Activated gamma-delta T cell treated with anti-CD3 and anti-CD28 coated beads, Interleukin-2, amount 50 U/mL, for 16 hours (primary cell): ENCODE measurements at regions not wholly inside any gene's neighbourhood (a gene's known extent, or its start where the extent isn't known, plus 50 kb on each side); places are given as distances from the start of the nearest gene placed in this dataset.
"Not testable (repeated sequence)": the region's sequence is repeated elsewhere in the genome, so short reads cannot be mapped to it uniquely, and the experiment has no call there.

Source experiments
- DNase-seq: peaks from one replicate; pipeline ENCODE4 v3.0.0-alpha.2; 2020; ENCODE audit warnings: low read depth

- no peak for DNase-seq
These were observed 150.9 kb downstream of the EMP1 start for GRCh38 chr12:13347241-13348043.

- no peak for DNase-seq
These were observed 149.2 kb downstream of the EMP1 start for GRCh38 chr12:13345722-13346121.

GRCh38 chr12:13343375-13343774 lies 146.8 kb downstream of the EMP1 start:
- DNase-seq: no peak

GRCh38 chr12:13342971-13343370 lies 146.4 kb downstream of the EMP1 start:
- no peak for DNase-seq

- DNase-seq: no peak
These were observed 143.6 kb downstream of the EMP1 start for GRCh38 chr12:13340149-13340548.

- no peak for DNase-seq
These were observed 143.0 kb downstream of the EMP1 start for GRCh38 chr12:13339538-13339937.

- no peak for DNase-seq
These were observed 142.6 kb downstream of the EMP1 start for GRCh38 chr12:13339091-13339490.

GRCh38 chr12:13337791-13338190 lies 141.3 kb downstream of the EMP1 start:
- DNase-seq: no peak

GRCh38 chr12:13336216-13336615 lies 139.7 kb downstream of the EMP1 start:
- DNase-seq: no peak

- DNase-seq: no peak
These were observed 132.0 kb downstream of the EMP1 start for GRCh38 chr12:13328535-13328934.

- no peak for DNase-seq
These were observed 129.6 kb downstream of the EMP1 start for GRCh38 chr12:13326076-13326475.

- not testable (repeated sequence) for DNase-seq
These were observed 128.5 kb downstream of the EMP1 start for GRCh38 chr12:13325037-13325436.

- DNase-seq: no peak
These were observed 121.9 kb downstream of the EMP1 start for GRCh38 chr12:13318231-13319015.

- no peak for DNase-seq
These were observed 120.2 kb downstream of the EMP1 start for GRCh38 chr12:13316587-13317246.

- no peak for DNase-seq
These were observed 117.4 kb downstream of the EMP1 start for GRCh38 chr12:13313886-13314285.

GRCh38 chr12:13311551-13311950 lies 115.0 kb downstream of the EMP1 start:
- no peak for DNase-seq

- DNase-seq: no peak
These were observed 110.8 kb downstream of the EMP1 start for GRCh38 chr12:13307143-13307816.

GRCh38 chr12:13304924-13305323 lies 108.4 kb downstream of the EMP1 start:
- DNase-seq: no peak

GRCh38 chr12:13299457-13299856 lies 102.9 kb downstream of the EMP1 start:
- no peak for DNase-seq

GRCh38 chr12:13293096-13293495 lies 96.6 kb downstream of the EMP1 start:
- DNase-seq: no peak

- DNase-seq: no peak
These were observed 93.2 kb downstream of the EMP1 start for GRCh38 chr12:13289653-13290289.
